ENCODE measurements at regions not wholly inside any gene's neighbourhood (a gene's known extent, or its start where the extent isn't known, plus 50 kb on each side); places are given as distances from the start of the nearest gene placed in this dataset.

DNA sequence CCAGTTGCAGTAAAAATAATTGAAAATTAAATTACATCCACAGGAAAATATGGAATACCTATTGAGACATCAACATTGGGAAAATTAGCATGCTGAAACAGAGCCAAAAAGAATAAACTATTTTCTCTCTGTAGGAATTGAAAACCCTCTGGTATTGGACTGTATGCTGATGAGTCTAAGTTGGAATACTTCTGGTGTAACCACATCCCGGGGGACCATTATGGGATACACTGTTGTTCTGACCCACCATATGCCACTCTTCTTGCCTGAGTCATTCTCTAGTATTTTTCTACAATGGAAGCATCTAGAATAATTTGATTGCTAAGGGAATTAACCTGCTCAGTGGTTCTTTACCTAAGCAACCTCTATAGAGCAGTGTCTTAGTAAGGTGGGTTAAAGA is 640.7 kb upstream of the AGA start:
- ChIA-PET CTCF (no interaction called here), POLR2A (no interaction called here)
- intact Hi-C loops (cut with micrococcal nuclease; ENCODE audit: unreplicated experiment) = no loop called here
- H3K27me3 Mint-ChIP-seq (ENCODE audit: insufficient read depth, unreplicated experiment) = no peaks in the 10 kb centered on the region
- no peak overlapping the region for H3K4me3 Mint-ChIP-seq (ENCODE audit: unreplicated experiment)
- H3K9me3 ChIP-seq = no peaks in the 10 kb centered on the region
- peaks cover 17% of the 10 kb centered on the region for H3K4me1 Mint-ChIP-seq (ENCODE audit: low read depth, unreplicated experiment)
- no peaks in the 10 kb centered on the region for H3K36me3 ChIP-seq (ENCODE audit: control insufficient read depth, insufficient read depth, low read length)
- H3K27me3 ChIP-seq (replicated peaks; ENCODE audit: control insufficient read depth, insufficient read depth, low read length) = no peaks in the 10 kb centered on the region
- no peak for DNase-seq
- H3K4me3 ChIP-seq (ENCODE audit: low read depth, low read length) = no peak overlapping the region
- H3K27ac Mint-ChIP-seq (ENCODE audit: unreplicated experiment) = no peak overlapping the region
- H3K36me3 Mint-ChIP-seq (ENCODE audit: insufficient read depth, unreplicated experiment) = no peaks in the 10 kb centered on the region
- TF ChIP-seq, protein P1, sequence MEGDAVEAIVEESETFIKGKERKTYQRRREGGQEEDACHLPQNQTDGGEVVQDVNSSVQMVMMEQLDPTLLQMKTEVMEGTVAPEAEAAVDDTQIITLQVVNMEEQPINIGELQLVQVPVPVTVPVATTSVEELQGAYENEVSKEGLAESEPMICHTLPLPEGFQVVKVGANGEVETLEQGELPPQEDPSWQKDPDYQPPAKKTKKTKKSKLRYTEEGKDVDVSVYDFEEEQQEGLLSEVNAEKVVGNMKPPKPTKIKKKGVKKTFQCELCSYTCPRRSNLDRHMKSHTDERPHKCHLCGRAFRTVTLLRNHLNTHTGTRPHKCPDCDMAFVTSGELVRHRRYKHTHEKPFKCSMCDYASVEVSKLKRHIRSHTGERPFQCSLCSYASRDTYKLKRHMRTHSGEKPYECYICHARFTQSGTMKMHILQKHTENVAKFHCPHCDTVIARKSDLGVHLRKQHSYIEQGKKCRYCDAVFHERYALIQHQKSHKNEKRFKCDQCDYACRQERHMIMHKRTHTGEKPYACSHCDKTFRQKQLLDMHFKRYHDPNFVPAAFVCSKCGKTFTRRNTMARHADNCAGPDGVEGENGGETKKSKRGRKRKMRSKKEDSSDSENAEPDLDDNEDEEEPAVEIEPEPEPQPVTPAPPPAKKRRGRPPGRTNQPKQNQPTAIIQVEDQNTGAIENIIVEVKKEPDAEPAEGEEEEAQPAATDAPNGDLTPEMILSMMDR (IDR thresholded peaks at IDR 0.05; ENCODE audit: insufficient read depth in 1 of 2, low read depth in 1 of 2, low read length in 1 of 2, severe bottlenecking in 1 of 2, unreplicated experiment in 1 of 2) = no peak
- H3K4me1 ChIP-seq = no peaks in the 10 kb centered on the region; the same call in 1 of the 2 replicates
- peaks cover 10% of the 10 kb centered on the region for H3K9me3 Mint-ChIP-seq (ENCODE audit: unreplicated experiment)
- BruUV-seq (replicated peaks) = no TSS peak

DNA sequence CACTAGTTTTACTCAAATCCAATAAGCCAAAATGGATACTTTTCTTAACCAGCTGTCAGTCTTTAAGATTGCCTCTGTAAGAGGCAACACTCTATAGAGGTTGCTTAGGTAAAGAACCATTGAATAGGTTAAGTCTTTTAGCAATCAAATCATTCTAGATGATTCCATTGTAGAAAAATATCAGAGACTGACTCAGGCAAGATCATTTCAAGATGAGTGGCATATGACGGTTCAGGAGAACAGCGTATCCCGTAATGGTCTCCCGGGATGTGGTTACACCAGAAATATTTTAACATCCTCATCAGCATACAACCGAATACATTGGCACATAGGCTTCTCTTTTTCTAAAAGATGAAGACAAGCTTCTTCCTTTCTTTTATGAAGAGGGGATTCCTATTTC is 641.7 kb upstream of the AGA start:
- H3K36me3 Mint-ChIP-seq (ENCODE audit: insufficient read depth, unreplicated experiment) = no peaks in the 10 kb centered on the region

DNA sequence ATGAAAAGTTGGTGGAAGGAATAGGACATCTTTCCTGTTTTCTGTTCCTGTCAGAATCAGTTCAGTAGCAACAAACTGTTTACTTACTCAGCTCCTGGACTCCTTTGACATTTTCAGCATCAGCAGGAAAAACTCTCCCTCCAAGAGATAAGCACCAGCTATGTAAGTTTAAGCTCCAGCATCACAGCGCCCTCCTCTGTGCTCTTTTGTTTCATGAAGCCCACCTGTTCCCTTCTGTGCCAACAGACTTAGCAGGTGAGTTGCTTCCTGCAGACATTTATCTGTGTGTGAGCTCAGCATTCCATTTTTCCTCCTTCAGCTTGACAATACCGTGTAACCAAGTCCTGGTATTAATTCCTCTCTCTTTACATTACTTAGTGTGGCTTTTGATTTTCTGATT is 644.1 kb upstream of the AGA start:
- intact Hi-C loops (cut with micrococcal nuclease; ENCODE audit: unreplicated experiment) = loop anchor here (1.0 kb wide), 1 partner anchor 419 kb away; no protein-coding TSS in a partner anchor

More for the DNA sequence above, 641.7 kb upstream of the AGA start:
- CTCF ChIA-PET = no interaction called here
- H3K9me3 Mint-ChIP-seq (ENCODE audit: unreplicated experiment) = peaks cover 10% of the 10 kb centered on the region
- H3K4me3 Mint-ChIP-seq (ENCODE audit: unreplicated experiment) = no peak overlapping the region
- Histone ChIP-seq H3K4me3 (ENCODE audit: low read depth, low read length) (no peak overlapping the region), H3K36me3 (ENCODE audit: control insufficient read depth, insufficient read depth, low read length) (no peaks in the 10 kb centered on the region), H3K4me1 (no peaks in the 10 kb centered on the region; the same call in 1 of the 2 replicates), H3K9me3 (no peaks in the 10 kb centered on the region), H3K27me3 (replicated peaks; ENCODE audit: control insufficient read depth, insufficient read depth, low read length) (no peaks in the 10 kb centered on the region)
- peaks cover 17% of the 10 kb centered on the region for H3K4me1 Mint-ChIP-seq (ENCODE audit: low read depth, unreplicated experiment)
- TF ChIP-seq, protein P1 (IDR thresholded peaks at IDR 0.05; ENCODE audit: insufficient read depth in 1 of 2, low read depth in 1 of 2, low read length in 1 of 2, severe bottlenecking in 1 of 2, unreplicated experiment in 1 of 2) = no peak
- POLR2A ChIA-PET = no interaction called here
- no peak for DNase-seq
- intact Hi-C loops (cut with micrococcal nuclease; ENCODE audit: unreplicated experiment) = no loop called here
- H3K27me3 Mint-ChIP-seq (ENCODE audit: insufficient read depth, unreplicated experiment) = no peaks in the 10 kb centered on the region
- no TSS peak for BruUV-seq (replicated peaks)
- H3K27ac Mint-ChIP-seq (ENCODE audit: unreplicated experiment) = no peak overlapping the region

More for the DNA sequence above, 644.1 kb upstream of the AGA start:
- no peaks in the 10 kb centered on the region for H3K36me3 Mint-ChIP-seq (ENCODE audit: insufficient read depth, unreplicated experiment)
- no TSS peak for BruUV-seq (replicated peaks)
- no peaks in the 10 kb centered on the region for H3K9me3 ChIP-seq
- no peaks in the 10 kb centered on the region for H3K4me1 ChIP-seq
- TF ChIP-seq, protein P1 (IDR thresholded peaks at IDR 0.05; ENCODE audit: insufficient read depth in 1 of 2, low read depth in 1 of 2, low read length in 1 of 2, severe bottlenecking in 1 of 2, unreplicated experiment in 1 of 2) = peak; percentile 7 to 21
- H3K4me1 Mint-ChIP-seq (ENCODE audit: low read depth, unreplicated experiment) = peaks cover 7% of the 10 kb centered on the region
- H3K27me3 Mint-ChIP-seq (ENCODE audit: insufficient read depth, unreplicated experiment) = no peaks in the 10 kb centered on the region
- peak in 1 of 2 experiments; percentile 9 for DNase-seq
- ChIA-PET POLR2A (no interaction called here), CTCF (interaction anchor here (0.6 to 1.7 kb wide), 3 partner anchors 404 to 532 kb away, joined by 3 to 5 read pairs (median 5); no protein-coding TSS in a partner anchor)
- H3K27me3 ChIP-seq (replicated peaks; ENCODE audit: control insufficient read depth, insufficient read depth, low read length) = no peaks in the 10 kb centered on the region
- H3K4me3 Mint-ChIP-seq (ENCODE audit: unreplicated experiment) = no peak overlapping the region
- no peak overlapping the region for H3K4me3 ChIP-seq (ENCODE audit: low read depth, low read length)
- no peaks in the 10 kb centered on the region for H3K9me3 Mint-ChIP-seq (ENCODE audit: unreplicated experiment)
- peak overlapping the region; percentile 22 for H3K27ac Mint-ChIP-seq (ENCODE audit: unreplicated experiment)
- H3K36me3 ChIP-seq (ENCODE audit: control insufficient read depth, insufficient read depth, low read length) = no peaks in the 10 kb centered on the region

Data from Caco-2 (cell line).